ENCODE measurements at regions not wholly inside any gene's neighbourhood (a gene's known extent, or its start where the extent isn't known, plus 50 kb on each side); places are given as distances from the start of the nearest gene placed in this dataset.

DNA sequence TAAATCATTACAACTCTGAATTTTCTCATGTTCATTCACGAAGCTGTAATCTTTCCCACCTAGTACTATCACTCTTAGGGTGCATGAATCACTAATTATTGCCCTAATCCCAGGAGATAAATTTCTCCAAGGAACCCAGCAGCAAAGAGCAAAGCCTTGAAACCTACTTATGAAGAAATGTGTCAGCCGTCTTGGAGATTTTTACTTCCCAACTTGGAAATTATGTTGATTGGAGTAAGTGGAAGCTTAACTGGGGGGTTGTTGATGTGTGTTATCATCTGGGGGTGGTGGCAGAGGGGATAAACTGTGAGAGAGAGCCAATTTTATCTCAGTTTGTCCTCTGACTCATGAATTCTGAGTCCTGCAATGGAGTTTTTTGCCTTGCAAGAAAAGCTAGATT is 440.5 kb upstream of the WWC1 start:
- no peaks in the 10 kb centered on the region for H3K36me3 Mint-ChIP-seq
- H3K4me1 Mint-ChIP-seq: no peaks in the 10 kb centered on the region
- intact Hi-C loops (cut with micrococcal nuclease): no loop called here
- H3K27ac Mint-ChIP-seq: no peak overlapping the region
- 68% methylated on average over 2 of the region's 2 CpGs for WGBS (ENCODE audit: insufficient coverage)
- H3K36me3 ChIP-seq (ENCODE audit: control insufficient read depth, insufficient read depth, low read length): no peaks in the 10 kb centered on the region
- ATAC-seq (no peak), DNase-seq (no peak)
- H3K27ac ChIP-seq (ENCODE audit: low read length): no peak overlapping the region
- no peaks in the 10 kb centered on the region for H3K27me3 ChIP-seq (ENCODE audit: control insufficient read depth, insufficient read depth, low read length)
- H3K9me3 Mint-ChIP-seq: peaks cover 8 to 11% of the 10 kb centered on the region in 2 donors
- H3K4me3 ChIP-seq (ENCODE audit: low read length): no peak overlapping the region
- no peak overlapping the region for H3K4me3 Mint-ChIP-seq
- no peaks in the 10 kb centered on the region for H3K4me1 ChIP-seq (ENCODE audit: control insufficient read depth, insufficient read depth, low read length)
- no peaks in the 10 kb centered on the region for H3K27me3 Mint-ChIP-seq (ENCODE audit: low read depth in 2 of 2)
- TF ChIP-seq, protein P1, sequence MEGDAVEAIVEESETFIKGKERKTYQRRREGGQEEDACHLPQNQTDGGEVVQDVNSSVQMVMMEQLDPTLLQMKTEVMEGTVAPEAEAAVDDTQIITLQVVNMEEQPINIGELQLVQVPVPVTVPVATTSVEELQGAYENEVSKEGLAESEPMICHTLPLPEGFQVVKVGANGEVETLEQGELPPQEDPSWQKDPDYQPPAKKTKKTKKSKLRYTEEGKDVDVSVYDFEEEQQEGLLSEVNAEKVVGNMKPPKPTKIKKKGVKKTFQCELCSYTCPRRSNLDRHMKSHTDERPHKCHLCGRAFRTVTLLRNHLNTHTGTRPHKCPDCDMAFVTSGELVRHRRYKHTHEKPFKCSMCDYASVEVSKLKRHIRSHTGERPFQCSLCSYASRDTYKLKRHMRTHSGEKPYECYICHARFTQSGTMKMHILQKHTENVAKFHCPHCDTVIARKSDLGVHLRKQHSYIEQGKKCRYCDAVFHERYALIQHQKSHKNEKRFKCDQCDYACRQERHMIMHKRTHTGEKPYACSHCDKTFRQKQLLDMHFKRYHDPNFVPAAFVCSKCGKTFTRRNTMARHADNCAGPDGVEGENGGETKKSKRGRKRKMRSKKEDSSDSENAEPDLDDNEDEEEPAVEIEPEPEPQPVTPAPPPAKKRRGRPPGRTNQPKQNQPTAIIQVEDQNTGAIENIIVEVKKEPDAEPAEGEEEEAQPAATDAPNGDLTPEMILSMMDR (IDR thresholded peaks at IDR 0.05): no peak
- peaks cover 3% of the 10 kb centered on the region for H3K9me3 ChIP-seq (ENCODE audit: control insufficient read depth, insufficient read depth, low read length)

DNA sequence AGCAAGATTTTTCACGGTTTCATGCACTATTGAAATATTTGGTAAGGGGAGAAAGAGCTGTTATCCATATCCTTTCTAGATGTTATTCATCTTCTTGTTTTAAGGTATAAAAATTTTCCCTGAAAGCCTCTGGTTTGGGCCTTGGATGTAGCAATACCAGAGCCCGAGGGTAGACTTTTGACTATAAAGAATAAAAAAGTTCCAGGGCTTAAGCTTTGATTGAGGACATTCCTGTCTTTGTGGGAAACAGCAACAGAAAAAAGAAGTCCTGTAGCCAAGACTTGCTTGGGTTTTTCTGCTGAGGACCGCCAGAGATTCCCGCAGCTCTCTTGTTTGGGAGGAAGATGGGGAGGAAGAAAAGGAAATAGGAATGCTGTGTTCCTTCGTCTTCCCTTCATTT is 440.0 kb upstream of the WWC1 start:
- 90% methylated on average over 3 of the region's 5 CpGs for WGBS (ENCODE audit: insufficient coverage)
- no peak overlapping the region for H3K27ac Mint-ChIP-seq
- no peaks in the 10 kb centered on the region for H3K4me1 Mint-ChIP-seq
- TF ChIP-seq, protein P1 (IDR thresholded peaks at IDR 0.05): no peak
- no peak for ATAC-seq
- Histone ChIP-seq H3K36me3 (ENCODE audit: control insufficient read depth, insufficient read depth, low read length) (no peaks in the 10 kb centered on the region), H3K27ac (ENCODE audit: low read length) (no peak overlapping the region), H3K4me1 (ENCODE audit: control insufficient read depth, insufficient read depth, low read length) (no peaks in the 10 kb centered on the region), H3K27me3 (ENCODE audit: control insufficient read depth, insufficient read depth, low read length) (no peaks in the 10 kb centered on the region), H3K4me3 (ENCODE audit: low read length) (no peak overlapping the region), H3K9me3 (ENCODE audit: control insufficient read depth, insufficient read depth, low read length) (peaks cover 3% of the 10 kb centered on the region)
- no peaks in the 10 kb centered on the region for H3K36me3 Mint-ChIP-seq
- no peak overlapping the region for H3K4me3 Mint-ChIP-seq
- peaks cover 8 to 11% of the 10 kb centered on the region in 2 donors for H3K9me3 Mint-ChIP-seq
- no peak for DNase-seq
- H3K27me3 Mint-ChIP-seq (ENCODE audit: low read depth in 2 of 2): no peaks in the 10 kb centered on the region
- intact Hi-C loops (cut with micrococcal nuclease): no loop called here

DNA sequence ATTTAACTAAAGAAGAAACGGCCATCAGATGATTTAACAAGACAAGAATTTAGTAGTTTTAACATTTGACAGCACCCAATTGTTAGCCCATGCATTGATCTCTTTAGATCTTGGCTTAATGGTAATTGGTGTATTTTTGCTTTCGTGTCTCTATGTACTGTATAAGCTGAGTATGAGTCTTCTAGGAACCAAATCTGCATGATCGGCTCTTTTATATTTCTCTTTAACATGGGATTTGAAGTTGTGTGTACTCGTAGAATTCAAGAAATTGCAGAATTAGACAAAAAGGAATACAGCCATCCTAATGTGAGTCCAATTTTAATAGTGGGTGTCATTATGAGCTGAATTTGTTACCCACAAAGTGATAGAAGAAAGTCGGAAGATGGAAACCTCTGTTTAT is 438.9 kb upstream of the WWC1 start:
- no peak overlapping the region for H3K4me3 Mint-ChIP-seq
- Histone ChIP-seq H3K27me3 (ENCODE audit: control insufficient read depth, insufficient read depth, low read length) (no peaks in the 10 kb centered on the region), H3K4me3 (ENCODE audit: low read length) (no peak overlapping the region), H3K9me3 (ENCODE audit: control insufficient read depth, insufficient read depth, low read length) (peaks cover 3% of the 10 kb centered on the region), H3K36me3 (ENCODE audit: control insufficient read depth, insufficient read depth, low read length) (no peaks in the 10 kb centered on the region), H3K27ac (ENCODE audit: low read length) (no peak overlapping the region), H3K4me1 (ENCODE audit: control insufficient read depth, insufficient read depth, low read length) (no peaks in the 10 kb centered on the region)
- intact Hi-C loops (cut with micrococcal nuclease): no loop called here
- TF ChIP-seq, protein P1 (IDR thresholded peaks at IDR 0.05): no peak
- WGBS (ENCODE audit: insufficient coverage): 96% methylated on average over 4 of the region's 5 CpGs
- no peaks in the 10 kb centered on the region for H3K4me1 Mint-ChIP-seq
- peaks cover 8 to 11% of the 10 kb centered on the region in 2 donors for H3K9me3 Mint-ChIP-seq
- no peak for ATAC-seq
- no peak overlapping the region for H3K27ac Mint-ChIP-seq
- DNase-seq: no peak
- no peaks in the 10 kb centered on the region for H3K36me3 Mint-ChIP-seq
- H3K27me3 Mint-ChIP-seq (ENCODE audit: low read depth in 2 of 2): no peaks in the 10 kb centered on the region

DNA sequence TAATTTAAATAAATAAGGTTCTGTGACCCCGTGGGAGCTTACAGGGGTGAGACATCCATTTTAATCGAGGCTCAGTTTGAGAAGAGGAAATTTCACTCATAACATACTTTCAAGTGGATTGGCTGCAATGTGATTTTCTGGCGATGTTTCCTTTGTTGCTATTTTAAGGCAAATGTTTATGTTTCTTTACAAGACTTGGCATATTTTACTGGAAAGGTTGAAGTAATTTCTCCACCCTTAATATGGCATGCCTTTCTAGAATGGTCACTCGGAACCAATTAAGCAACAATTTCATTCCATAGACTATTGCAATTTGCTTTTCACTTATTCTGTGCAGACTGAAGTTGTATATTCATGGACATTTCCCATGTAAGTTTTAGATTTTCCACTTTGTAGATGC is 438.0 kb upstream of the WWC1 start:
- peaks cover 7 to 8% of the 10 kb centered on the region in 2 donors for H3K9me3 Mint-ChIP-seq
- H3K27ac Mint-ChIP-seq: no peak overlapping the region
- ATAC-seq (no peak), DNase-seq (no peak)
- Histone ChIP-seq H3K36me3 (ENCODE audit: control insufficient read depth, insufficient read depth, low read length) (no peaks in the 10 kb centered on the region), H3K27me3 (ENCODE audit: control insufficient read depth, insufficient read depth, low read length) (no peaks in the 10 kb centered on the region), H3K4me1 (ENCODE audit: control insufficient read depth, insufficient read depth, low read length) (no peaks in the 10 kb centered on the region), H3K27ac (ENCODE audit: low read length) (no peak overlapping the region), H3K4me3 (ENCODE audit: low read length) (no peak overlapping the region), H3K9me3 (ENCODE audit: control insufficient read depth, insufficient read depth, low read length) (peaks cover 3% of the 10 kb centered on the region)
- H3K36me3 Mint-ChIP-seq: no peaks in the 10 kb centered on the region
- WGBS (ENCODE audit: insufficient coverage): 92% methylated on average over 2 of the region's 4 CpGs
- no peaks in the 10 kb centered on the region for H3K27me3 Mint-ChIP-seq (ENCODE audit: low read depth in 2 of 2)
- H3K4me1 Mint-ChIP-seq: no peaks in the 10 kb centered on the region
- intact Hi-C loops (cut with micrococcal nuclease): no loop called here
- no peak overlapping the region for H3K4me3 Mint-ChIP-seq
- TF ChIP-seq, protein P1 (IDR thresholded peaks at IDR 0.05): no peak

Measured in natural killer cell (primary cell).